GM10266 (cell line): ENCODE measurements at regions not wholly inside any gene's neighbourhood (a gene's known extent, or its start where the extent isn't known, plus 50 kb on each side); places are given as distances from the start of the nearest gene placed in this dataset.

Experiments
- DNase-seq: peaks from one replicate; pipeline ENCODE4 v3.0.0; 2012; ENCODE audit errors: extremely low spot score
- TF ChIP-seq, protein P1 (sequence below): IDR thresholded peaks from 2 replicates; pipeline ENCODE4 v1.5.1; 2012; ENCODE audit warnings: mild to moderate bottlenecking, low read depth; ENCODE audit not compliant: control insufficient read depth, insufficient read depth; ENCODE audit errors: missing control alignments

- no peak for DNase-seq
- TF ChIP-seq, protein P1, sequence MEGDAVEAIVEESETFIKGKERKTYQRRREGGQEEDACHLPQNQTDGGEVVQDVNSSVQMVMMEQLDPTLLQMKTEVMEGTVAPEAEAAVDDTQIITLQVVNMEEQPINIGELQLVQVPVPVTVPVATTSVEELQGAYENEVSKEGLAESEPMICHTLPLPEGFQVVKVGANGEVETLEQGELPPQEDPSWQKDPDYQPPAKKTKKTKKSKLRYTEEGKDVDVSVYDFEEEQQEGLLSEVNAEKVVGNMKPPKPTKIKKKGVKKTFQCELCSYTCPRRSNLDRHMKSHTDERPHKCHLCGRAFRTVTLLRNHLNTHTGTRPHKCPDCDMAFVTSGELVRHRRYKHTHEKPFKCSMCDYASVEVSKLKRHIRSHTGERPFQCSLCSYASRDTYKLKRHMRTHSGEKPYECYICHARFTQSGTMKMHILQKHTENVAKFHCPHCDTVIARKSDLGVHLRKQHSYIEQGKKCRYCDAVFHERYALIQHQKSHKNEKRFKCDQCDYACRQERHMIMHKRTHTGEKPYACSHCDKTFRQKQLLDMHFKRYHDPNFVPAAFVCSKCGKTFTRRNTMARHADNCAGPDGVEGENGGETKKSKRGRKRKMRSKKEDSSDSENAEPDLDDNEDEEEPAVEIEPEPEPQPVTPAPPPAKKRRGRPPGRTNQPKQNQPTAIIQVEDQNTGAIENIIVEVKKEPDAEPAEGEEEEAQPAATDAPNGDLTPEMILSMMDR = no peak
Observed at GRCh38 chr3:168461793-168462192, 366.1 kb upstream of the GOLIM4 start.

- TF ChIP-seq, protein P1 = no peak
- no peak for DNase-seq
Observed at GRCh38 chr3:168459226-168459784, 363.6 kb upstream of the GOLIM4 start.

DNA sequence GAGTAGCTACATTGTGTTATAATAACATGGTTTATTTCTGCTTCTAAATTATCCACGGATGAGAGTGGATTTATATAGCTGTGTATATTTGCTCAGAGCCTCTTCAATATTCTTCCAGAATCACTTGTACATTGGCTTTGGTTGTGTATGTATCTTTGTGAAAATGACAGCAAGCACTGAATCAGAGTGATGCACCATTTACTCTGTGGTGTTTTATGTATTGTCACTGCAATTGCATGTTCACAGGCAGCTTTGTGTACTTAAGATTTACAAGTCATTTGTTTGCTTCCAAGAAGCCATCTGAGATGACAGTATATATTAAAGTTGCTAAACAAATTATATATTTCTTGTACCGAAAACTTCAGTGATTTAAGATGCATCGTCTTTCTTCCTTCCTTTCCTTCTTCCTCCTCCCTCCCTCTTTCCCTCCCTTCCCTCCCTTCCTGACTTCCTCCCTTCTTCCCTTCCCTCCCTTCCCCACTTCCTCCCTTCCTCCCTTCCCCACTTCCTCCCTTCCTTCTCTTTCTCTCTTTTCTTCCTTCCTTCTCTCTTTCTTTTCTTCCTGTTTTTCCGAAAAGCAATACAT, 362.3 kb upstream of the GOLIM4 start:
- no peak for DNase-seq
- TF ChIP-seq, protein P1 = no peak

DNA sequence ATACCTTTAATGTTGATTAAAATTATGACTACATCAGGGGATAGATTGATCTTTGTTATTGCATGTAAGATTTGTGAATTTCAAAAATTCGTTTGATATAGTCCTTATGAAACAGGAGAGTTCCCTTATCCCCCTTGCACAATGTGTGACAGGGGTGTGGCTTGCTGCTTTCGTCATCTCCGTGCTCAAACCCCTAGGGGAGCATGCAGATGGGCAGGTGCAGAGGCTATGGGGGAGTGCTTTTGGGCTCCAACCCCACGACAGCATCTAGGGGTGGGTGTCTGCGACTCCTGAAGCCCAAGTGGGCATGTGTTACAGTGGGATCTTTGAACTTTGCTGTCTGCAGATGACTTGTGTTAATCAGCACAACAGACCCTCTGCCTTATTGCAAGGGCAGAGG, 360.1 kb upstream of the GOLIM4 start:
- DNase-seq = no peak
- TF ChIP-seq, protein P1 = no peak

DNA sequence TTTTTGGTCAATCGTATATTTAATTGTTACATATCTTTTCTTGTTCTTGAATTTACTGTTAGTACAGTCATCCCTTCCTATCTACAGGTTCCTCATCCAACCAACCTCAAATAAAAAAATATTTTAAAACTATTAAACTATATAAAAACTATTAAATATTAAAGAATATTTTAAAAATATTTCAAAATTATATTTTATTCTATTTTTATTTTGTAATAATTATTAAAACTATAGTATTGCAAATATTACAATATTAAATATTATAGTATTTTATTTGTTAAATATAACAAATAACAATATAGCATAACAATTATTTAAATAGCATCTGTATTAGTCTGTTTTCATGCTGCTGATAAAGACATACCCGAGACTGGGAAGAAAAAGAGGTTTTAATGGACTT, 357.9 kb upstream of the GOLIM4 start:
- no peak for DNase-seq
- TF ChIP-seq, protein P1 = no peak

DNA sequence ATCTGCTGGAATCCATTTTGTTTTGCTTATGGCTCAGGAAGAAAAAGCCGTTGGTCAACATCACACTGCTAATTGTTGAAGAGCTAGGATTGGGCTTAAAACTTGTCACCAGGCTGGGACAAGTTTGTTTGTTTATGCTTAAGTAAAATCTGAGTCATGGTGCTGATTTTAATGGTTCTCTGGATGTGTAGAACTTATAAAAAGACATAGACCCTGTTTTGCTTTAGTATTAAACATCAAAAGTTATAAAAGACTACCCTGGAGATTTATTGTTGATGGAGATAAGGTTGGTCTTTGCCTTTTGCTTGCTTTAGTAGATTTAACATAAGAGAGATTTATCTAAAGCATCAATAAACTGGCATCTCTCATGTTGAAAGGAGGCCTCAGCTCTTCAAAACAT, 348.2 kb upstream of the GOLIM4 start:
- TF ChIP-seq, protein P1 = no peak

DNA sequence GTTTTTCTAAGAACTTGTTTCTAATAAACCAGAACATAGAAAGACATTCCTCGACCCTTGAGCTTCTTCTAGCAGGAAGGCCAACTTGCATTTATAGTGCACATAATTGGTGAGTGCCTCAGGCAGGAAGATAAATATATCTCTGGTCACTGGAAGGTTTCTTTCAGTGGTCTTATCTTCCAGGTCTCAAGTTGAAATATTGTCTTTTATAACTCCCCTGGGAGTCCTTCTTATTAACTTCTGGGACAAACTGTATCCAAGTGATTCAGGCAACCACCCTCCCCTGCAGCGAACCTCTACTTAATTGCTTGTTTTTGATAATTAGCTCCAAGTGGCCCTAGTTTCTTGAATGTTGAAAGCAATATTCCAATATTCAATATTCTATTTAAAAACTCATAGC, 346.8 kb upstream of the GOLIM4 start:
- DNase-seq = no peak
- TF ChIP-seq, protein P1 = no peak

More for the DNA sequence above, 348.2 kb upstream of the GOLIM4 start:
- DNase-seq = no peak
